Ovary (tissue), 7 donors: ENCODE measurements at regions not wholly inside any gene's neighbourhood (a gene's known extent, or its start where the extent isn't known, plus 50 kb on each side); places are given as distances from the start of the nearest gene placed in this dataset.

ENCODE experiments used
- DNase-seq, 5 donors: peaks; one replicate each; pipeline ENCODE4 v3.0.0-alpha.2; 2019 to 2020
- H3K27ac ChIP-seq, 2 donors: fragments of 200-600 bp; one replicate each; pipeline versions ENCODE4 v1.5.1 to v1.8.0; 2019 to 2022
- H3K27me3 ChIP-seq: fragments of 200-600 bp; one replicate; pipeline ENCODE4 v1.8.0; 2022
- H3K36me3 ChIP-seq: fragments of 200-600 bp; sonication (generic); one replicate; pipeline ENCODE4 v1.5.1; 2019
- H3K4me1 ChIP-seq: one replicate; pipeline ENCODE4 v1.8.1; 2013; ENCODE audit warnings: mild to moderate bottlenecking, moderate library complexity; ENCODE audit not compliant: insufficient read depth
- H3K4me3 ChIP-seq: fragments of 200-600 bp; sonication (generic); one replicate; pipeline ENCODE4 v1.5.1; 2017
- H3K9me3 ChIP-seq, 2 donors: fragments of 200-600 bp in 1 of 2; sonication (generic) in 1 of 2; one replicate each; pipeline versions ENCODE4 v1.5.1 to v1.8.1; 2013 to 2019; ENCODE audit warnings: mild to moderate bottlenecking in 1 of 2, moderate library complexity in 1 of 2
- CTCF ChIP-seq, 3 donors: fragments of 450-650 bp in 2 of 3; fragments of 200-600 bp in 1 of 3; IDR thresholded peaks; one replicate each; pipeline versions ENCODE4 v1.5.1 to v1.8.0; 2016 to 2022; ENCODE audit warnings: antibody characterized with exemption in 3 of 3, mild to moderate bottlenecking in 1 of 3
- EP300 ChIP-seq: sonication (generic); formaldehyde crosslinking; IDR thresholded peaks from one replicate; pipeline ENCODE4 v1.6.1; 2017; ENCODE audit warnings: antibody characterized with exemption
- POLR2A ChIP-seq: fragments of 450-650 bp; IDR thresholded peaks from one replicate; pipeline ENCODE4 v1.6.1; 2017; ENCODE audit warnings: antibody characterized with exemption, mild to moderate bottlenecking, moderate library complexity
- WGBS, 3 donors: extraction: QIAGEN DNeasy Blood & Tissue Kit in 1 of 3; methylation state at CpG; one replicate each; pipeline versions ENCODE4 v1.1.5 to v1.1.7; 2013 to 2017; 5-methylcytosine and 5-hydroxymethylcytosine counted together
- intact Hi-C, 4 donors: fragments of 100-400 bp; cut with DNase I; formaldehyde crosslinking; loops; one replicate each; pipeline versions ENCODE4 v1.11.0 to v1.15.1; 2022 to 2023
- donor health status: DM: no; HTN: no; CAD: no; lungs with moderate emphysema.
- donor health status: DM: no; HTN: no; CAD: no.
- donor health status: Bipolar disorder and iron deficiency.
- donor health status: DM: no; HTN: no; CAD: no.
- donor health status: DM: yes; HTN: yes; CAD: no.

- Histone ChIP-seq H3K27ac (no peak overlapping the region), H3K4me3 (no peak overlapping the region), H3K36me3 (no peaks in the 10 kb centered on the region), H3K9me3 (no peaks in the 10 kb centered on the region), H3K4me1 (peaks cover 11% of the 10 kb centered on the region), H3K27me3 (no peaks in the 10 kb centered on the region)
- intact Hi-C loops = no loop called here
- 61 to 73% (median 66%) methylated on average over 6 of the region's 6 CpGs for WGBS, 3 donors
- TF ChIP-seq CTCF (IDR thresholded peaks at IDR 0.05) = no peak
- no peak for TF ChIP-seq EP300
- TF ChIP-seq POLR2A = no peak
- DNase-seq = no peak
Measured at GRCh38 chr20:19961293-19961692, 55.9 kb upstream of the NAA20 start.

GRCh38 chr20:19962958-19963357, 54.2 kb upstream of the NAA20 start:
- no peak overlapping the region for H3K27ac ChIP-seq
- DNase-seq = no peak
- H3K27me3 ChIP-seq = no peaks in the 10 kb centered on the region
- intact Hi-C loops = no loop called here
- H3K9me3 ChIP-seq = no peaks in the 10 kb centered on the region
- H3K36me3 ChIP-seq = no peaks in the 10 kb centered on the region
- H3K4me3 ChIP-seq = no peak overlapping the region
- WGBS, 3 donors = 94 to 97% (median 96%) methylated on average over 6 of the region's 6 CpGs
- TF ChIP-seq POLR2A (no peak), EP300 (no peak), CTCF (IDR thresholded peaks at IDR 0.05) (no peak)
- peaks cover 11% of the 10 kb centered on the region for H3K4me1 ChIP-seq

- no peak for TF ChIP-seq EP300
- 24 to 33% (median 31%) methylated on average over 15 of the region's 15 CpGs for WGBS, 3 donors
- no peaks in the 10 kb centered on the region for H3K9me3 ChIP-seq
- peak overlapping the region; percentile 16 to 67 for H3K27ac ChIP-seq
- intact Hi-C loops = no loop called here
- peak; percentile 53 to 79 (median 75) for DNase-seq
- H3K4me3 ChIP-seq = no peak overlapping the region
- H3K36me3 ChIP-seq = no peaks in the 10 kb centered on the region
- H3K27me3 ChIP-seq = no peaks in the 10 kb centered on the region
- peaks cover 11% of the 10 kb centered on the region for H3K4me1 ChIP-seq
Measured at GRCh38 chr20:19964289-19965265, 52.6 kb upstream of the NAA20 start.

GRCh38 chr20:19966840-19967239, 50.3 kb upstream of the NAA20 start:
- 73 to 95% (median 77%) methylated on average over 1 of the region's 1 CpG for WGBS, 3 donors

More at GRCh38 chr20:19966840-19967239, 50.3 kb upstream of the NAA20 start:
- Histone ChIP-seq H3K4me3 (no peak overlapping the region), H3K4me1 (peaks cover 14% of the 10 kb centered on the region), H3K27me3 (no peaks in the 10 kb centered on the region), H3K36me3 (no peaks in the 10 kb centered on the region), H3K9me3 (no peaks in the 10 kb centered on the region), H3K27ac (no peak overlapping the region)
- intact Hi-C loops = no loop called here
- no peak for DNase-seq
- TF ChIP-seq CTCF (IDR thresholded peaks at IDR 0.05) = no peak
- TF ChIP-seq EP300 = no peak
- no peak for TF ChIP-seq POLR2A
